Mucosa of descending colon (tissue), 3 donors: ENCODE measurements at regions not wholly inside any gene's neighbourhood (a gene's known extent, or its start where the extent isn't known, plus 50 kb on each side); places are given as distances from the start of the nearest gene placed in this dataset.
A peak's percentile ranks its signal among the peaks of the same experiment; 100 is the strongest.
"Not testable (repeated sequence)": the region's sequence is repeated elsewhere in the genome, so short reads cannot be mapped to it uniquely, and the experiment has no call there.

ENCODE experiments used
- ATAC-seq: fragments of 200-7000 bp; cut with Tn5 transposase; one replicate; pipeline ENCODE4 v1.9.1; 2020; ENCODE audit warnings: mild to moderate bottlenecking, moderate library complexity
- DNase-seq, 3 donors: peaks; one replicate each; pipeline ENCODE4 v3.0.0-alpha.2; 2020
- H3K36me3 ChIP-seq: fragments of 200-600 bp; one replicate; pipeline ENCODE4 v1.8.0; 2021; ENCODE audit warnings: low read depth, mild to moderate bottlenecking
- H3K4me1 ChIP-seq: fragments of 200-600 bp; one replicate; pipeline ENCODE4 v1.8.0; 2021; ENCODE audit warnings: low read depth, mild to moderate bottlenecking
- H3K4me3 ChIP-seq: fragments of 200-600 bp; one replicate; pipeline ENCODE4 v1.8.0; 2021; ENCODE audit warnings: mild to moderate bottlenecking
- H3K9me3 ChIP-seq: fragments of 200-600 bp; one replicate; pipeline ENCODE4 v1.8.0; 2021; ENCODE audit warnings: mild to moderate bottlenecking
- CTCF ChIP-seq: fragments of 200-600 bp; IDR thresholded peaks from one replicate; pipeline ENCODE4 v1.8.0; 2022; ENCODE audit warnings: antibody characterized with exemption, mild to moderate bottlenecking
- intact Hi-C, 2 donors: fragments of 100-400 bp; cut with DNase I in 1 of 2; cut with micrococcal nuclease in 1 of 2; formaldehyde crosslinking; loops; one replicate each; pipeline versions ENCODE4 v1.11.0 to v1.11.1; 2022; cut with DNase I, micrococcal nuclease
- donor health status: DM: no; HTN: no; CAD: no; lungs with moderate emphysema.
- donor health status: DM: no; HTN: no; CAD: no.
- donor health status: DM: no; HTN: yes; CAD: no.

DNA sequence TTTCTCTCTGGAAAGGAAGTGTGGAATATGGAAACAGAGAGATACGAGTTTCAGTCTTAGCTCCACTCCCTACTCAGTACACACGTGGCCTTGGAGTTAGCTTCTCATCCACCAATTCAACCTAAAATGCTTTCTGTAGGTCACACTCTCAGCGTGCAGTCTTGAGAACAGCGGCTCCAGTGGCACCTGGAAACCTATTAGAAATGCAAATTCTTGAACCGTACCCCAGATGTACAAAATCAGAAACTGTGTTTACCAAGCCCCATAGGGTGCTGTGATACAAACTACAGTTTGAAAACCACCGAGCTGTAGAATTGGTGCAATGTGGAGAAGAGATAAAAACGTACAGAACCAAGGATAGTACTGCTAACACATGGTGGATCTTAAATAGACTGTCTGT, 91.1 kb upstream of the SP4 start:
- no peaks in the 10 kb centered on the region for H3K9me3 ChIP-seq
- no peak for DNase-seq
- no peaks in the 10 kb centered on the region for H3K36me3 ChIP-seq
- H3K4me3 ChIP-seq: no peak overlapping the region
- intact Hi-C loops: no loop called here
- no peak for ATAC-seq
- TF ChIP-seq CTCF: no peak
- H3K4me1 ChIP-seq: no peaks in the 10 kb centered on the region

DNA sequence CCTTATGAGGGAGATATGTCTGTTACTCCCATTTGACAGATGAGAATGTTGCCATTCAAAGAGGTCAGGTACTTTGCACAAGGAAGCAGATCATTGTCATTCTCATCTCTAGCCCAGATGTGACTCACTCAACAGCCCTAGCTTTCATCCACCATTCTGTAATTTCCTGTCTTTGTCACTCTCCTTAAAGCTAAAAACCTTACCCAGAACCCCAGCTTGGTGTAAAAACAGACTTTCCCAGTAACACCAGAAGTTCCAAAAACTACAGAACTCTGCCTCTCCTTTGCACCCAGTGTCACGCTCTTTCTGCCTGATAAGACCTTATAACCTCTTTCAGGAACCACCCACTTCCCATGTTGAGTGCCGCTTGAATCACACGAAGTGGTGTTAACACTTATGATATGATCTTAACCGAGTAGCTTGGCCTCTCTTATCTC, 89.1 kb upstream of the SP4 start:
- intact Hi-C loops: no loop called here
- DNase-seq (no peak), ATAC-seq (peak; percentile 56)
- Histone ChIP-seq H3K4me1 (no peaks in the 10 kb centered on the region), H3K9me3 (no peaks in the 10 kb centered on the region), H3K4me3 (no peak overlapping the region), H3K36me3 (no peaks in the 10 kb centered on the region)
- no peak for TF ChIP-seq CTCF

DNA sequence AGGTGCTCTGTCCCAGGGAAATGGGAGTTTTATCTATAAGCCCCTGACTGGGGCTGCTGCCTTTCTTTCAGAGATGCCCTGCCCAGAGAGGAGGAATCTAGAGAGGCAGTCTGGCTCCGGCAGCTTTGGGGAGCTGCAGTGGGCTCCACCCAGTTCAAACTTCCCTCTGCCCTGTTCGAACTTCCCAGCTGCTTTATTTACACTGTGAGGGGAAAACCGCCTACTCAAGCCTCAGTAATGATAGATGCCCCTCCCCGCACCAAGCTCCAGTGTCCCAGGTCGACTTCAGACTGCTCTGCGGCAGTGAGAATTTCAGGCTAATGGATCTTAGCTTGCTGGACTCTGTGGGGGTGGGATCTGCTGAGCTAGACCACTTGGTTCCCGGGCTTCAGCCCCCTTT, 83.0 kb upstream of the SP4 start:
- DNase-seq: peak in 1 of 3 donors; percentile 32
- H3K36me3 ChIP-seq, intact Hi-C loops, H3K4me3 ChIP-seq, H3K4me1 ChIP-seq, H3K9me3 ChIP-seq: not testable (repeated sequence)
- peak; percentile 66 for ATAC-seq

GRCh38 chr7:21345361-21345760, 82.5 kb upstream of the SP4 start:
- ATAC-seq (no peak), DNase-seq (no peak)
- Histone ChIP-seq H3K4me1 (peaks cover 4% of the 10 kb centered on the region), H3K36me3 (no peaks in the 10 kb centered on the region), H3K4me3 (no peak overlapping the region), H3K9me3 (no peaks in the 10 kb centered on the region)
- TF ChIP-seq CTCF: no peak
- intact Hi-C loops: no loop called here

- no peaks in the 10 kb centered on the region for H3K36me3 ChIP-seq
- no peak overlapping the region for H3K4me3 ChIP-seq
- H3K9me3 ChIP-seq: no peaks in the 10 kb centered on the region
- peaks cover 4% of the 10 kb centered on the region for H3K4me1 ChIP-seq
- ATAC-seq (no peak), DNase-seq (no peak)
- intact Hi-C loops: no loop called here
- no peak for TF ChIP-seq CTCF
These were observed 81.6 kb upstream of the SP4 start for GRCh38 chr7:21346297-21346696.

- intact Hi-C loops: no loop called here
- Histone ChIP-seq H3K4me3 (no peak overlapping the region), H3K9me3 (no peaks in the 10 kb centered on the region), H3K4me1 (peaks cover 3% of the 10 kb centered on the region), H3K36me3 (no peaks in the 10 kb centered on the region)
- ATAC-seq (peak; percentile 75), DNase-seq (no peak)
- no peak for TF ChIP-seq CTCF
These were observed 75.1 kb upstream of the SP4 start for GRCh38 chr7:21352540-21353387.
